H1 (cell line): ENCODE measurements at regions not wholly inside any gene's neighbourhood (a gene's known extent, or its start where the extent isn't known, plus 50 kb on each side); places are given as distances from the start of the nearest gene placed in this dataset.

ENCODE experiments used
- CEBPB ChIP-seq: IDR thresholded peaks from 2 replicates; pipeline ENCODE4 v1.6.1; 2012; ENCODE audit warnings: low read depth, low read length
- CHD1 ChIP-seq: IDR thresholded peaks from 2 replicates; pipeline ENCODE4 v1.6.1; 2012; ENCODE audit warnings: low read depth, low read length, improper control_type of control experiment
- EGR1 ChIP-seq: IDR thresholded peaks from 2 replicates; pipeline ENCODE4 v1.6.1; 2011; ENCODE audit warnings: low read depth, low read length, borderline replicate concordance
- GABPA ChIP-seq: IDR thresholded peaks from 2 replicates; pipeline ENCODE4 v1.6.1; 2011; ENCODE audit warnings: mild to moderate bottlenecking, low read length, moderate library complexity, borderline replicate concordance; ENCODE audit not compliant: insufficient read depth
- RAD21 ChIP-seq, 2 experiments: IDR thresholded peaks in 1 of 2; conservative IDR thresholded peaks in 1 of 2; 2 replicates each; pipeline ENCODE4 v1.6.1; 2011; ENCODE audit warnings: low read depth in 2 of 2, low read length in 2 of 2, improper control_type of control experiment in 1 of 2, inconsistent platforms in 1 of 2, mild to moderate bottlenecking in 1 of 2, moderate library complexity in 1 of 2
- SIRT6 ChIP-seq: IDR thresholded peaks from one replicate; pipeline ENCODE4 v1.7.1; 2012; ENCODE audit warnings: low read length, inconsistent platforms
- TAF1 ChIP-seq: IDR thresholded peaks from 2 replicates; pipeline ENCODE4 v1.6.1; 2011; ENCODE audit warnings: mild to moderate bottlenecking, low read depth, low read length
- ZNF274 ChIP-seq: IDR thresholded peaks from 2 replicates; pipeline ENCODE4 v1.7.0; 2012; ENCODE audit warnings: low read length, borderline replicate concordance; ENCODE audit errors: extremely low read depth
- TF ChIP-seq, protein P1 (sequence below), 3 experiments: IDR thresholded peaks; 1 replicate in 2 of 3; 2 replicates in 1 of 3; pipeline versions ENCODE4 v1.5.1 to v1.6.1; 2011; ENCODE audit warnings: low read length in 3 of 3, mild to moderate bottlenecking in 3 of 3, inconsistent platforms in 2 of 3, low read depth in 1 of 3, moderate library complexity in 1 of 3; ENCODE audit not compliant: insufficient read depth in 1 of 3; ENCODE audit errors: control extremely low read depth in 1 of 3

DNA sequence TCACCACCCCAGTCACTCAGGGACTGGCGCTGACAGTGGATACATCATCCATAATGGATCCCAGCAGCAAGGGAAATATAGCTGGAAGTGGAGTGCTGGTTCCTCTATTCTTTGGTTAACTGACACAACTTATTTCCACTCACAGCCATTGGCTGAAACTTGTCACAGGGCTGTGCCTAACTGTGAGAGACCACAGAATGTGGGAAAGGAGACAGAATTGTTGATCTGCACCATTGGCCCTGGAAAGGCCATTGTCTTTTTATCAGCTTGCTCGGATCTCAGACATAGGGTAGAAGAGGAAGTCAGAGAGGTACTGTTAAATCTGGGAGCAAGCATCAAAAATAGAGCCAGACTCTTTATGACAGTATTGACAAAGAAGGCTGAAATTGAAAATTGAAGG, 451.3 kb downstream of the AJAP1 start:
- TF ChIP-seq RAD21 (IDR thresholded peaks at IDR 0.05 in 1 of 2, conservative IDR thresholded peaks at IDR 0.05 in 1 of 2; ENCODE audit: low read depth in 2 of 2, low read length in 2 of 2) (no peak), CHD1 (no peak), EGR1 (no peak), ZNF274 (no peak), TAF1 (no peak), SIRT6 (no peak), GABPA (no peak), CEBPB (no peak)
- TF ChIP-seq, protein P1, sequence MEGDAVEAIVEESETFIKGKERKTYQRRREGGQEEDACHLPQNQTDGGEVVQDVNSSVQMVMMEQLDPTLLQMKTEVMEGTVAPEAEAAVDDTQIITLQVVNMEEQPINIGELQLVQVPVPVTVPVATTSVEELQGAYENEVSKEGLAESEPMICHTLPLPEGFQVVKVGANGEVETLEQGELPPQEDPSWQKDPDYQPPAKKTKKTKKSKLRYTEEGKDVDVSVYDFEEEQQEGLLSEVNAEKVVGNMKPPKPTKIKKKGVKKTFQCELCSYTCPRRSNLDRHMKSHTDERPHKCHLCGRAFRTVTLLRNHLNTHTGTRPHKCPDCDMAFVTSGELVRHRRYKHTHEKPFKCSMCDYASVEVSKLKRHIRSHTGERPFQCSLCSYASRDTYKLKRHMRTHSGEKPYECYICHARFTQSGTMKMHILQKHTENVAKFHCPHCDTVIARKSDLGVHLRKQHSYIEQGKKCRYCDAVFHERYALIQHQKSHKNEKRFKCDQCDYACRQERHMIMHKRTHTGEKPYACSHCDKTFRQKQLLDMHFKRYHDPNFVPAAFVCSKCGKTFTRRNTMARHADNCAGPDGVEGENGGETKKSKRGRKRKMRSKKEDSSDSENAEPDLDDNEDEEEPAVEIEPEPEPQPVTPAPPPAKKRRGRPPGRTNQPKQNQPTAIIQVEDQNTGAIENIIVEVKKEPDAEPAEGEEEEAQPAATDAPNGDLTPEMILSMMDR (IDR thresholded peaks at IDR 0.05; ENCODE audit: control extremely low read depth in 1 of 3, insufficient read depth in 1 of 3, low read depth in 1 of 3, low read length in 3 of 3): no peak
